ENCODE measurements at regions not wholly inside any gene's neighbourhood (a gene's known extent, or its start where the extent isn't known, plus 50 kb on each side); places are given as distances from the start of the nearest gene placed in this dataset.
A peak's percentile ranks its signal among the peaks of the same experiment; 100 is the strongest.

- no peaks in the 10 kb centered on the region for H3K9me3 ChIP-seq (ENCODE audit: control insufficient read depth, insufficient read depth, low read depth, low read length)
- POLR2A ChIA-PET: no interaction called here
- intact Hi-C loops (cut with micrococcal nuclease; ENCODE audit: unreplicated experiment): no loop called here
- H3K27ac ChIP-seq (ENCODE audit: low read length): no peak overlapping the region
- no peaks in the 10 kb centered on the region for H3K36me3 ChIP-seq (ENCODE audit: control insufficient read depth, insufficient read depth, low read length)
- no peak for TF ChIP-seq CTCF (IDR thresholded peaks at IDR 0.05)
- no peak for TF ChIP-seq REST (IDR thresholded peaks at IDR 0.05; ENCODE audit: insufficient read depth in 1 of 2, low read depth in 2 of 2, low read length in 1 of 2)
- no peak for TF ChIP-seq TCF7L2 (IDR thresholded peaks at IDR 0.05; ENCODE audit: low read depth, low read length)
- no peak for TF ChIP-seq POLR2AphosphoS5 (IDR thresholded peaks at IDR 0.05; ENCODE audit: low read depth, low read length)
- TF ChIP-seq SIN3A (IDR thresholded peaks at IDR 0.05; ENCODE audit: borderline replicate concordance, insufficient read depth, low read depth, low read length): no peak
- H3K27me3 ChIP-seq (ENCODE audit: control insufficient read depth, insufficient read depth, low read length): no peaks in the 10 kb centered on the region
- no peak overlapping the region for H3K4me3 ChIP-seq (ENCODE audit: low read depth in 2 of 2, low read length in 2 of 2)
- CTCF ChIA-PET: no interaction called here
- in situ Hi-C loops (cut with HindIII; ENCODE audit: low pct_unique_long_range_greater_than_20kb, low sequenced_read_pairs): no loop called here
- no peak for DNase-seq (ENCODE audit: low read depth, low spot score)
- BruUV-seq (replicated peaks): no TSS peak
- H3K4me1 ChIP-seq (ENCODE audit: control insufficient read depth, insufficient read depth, low read length): no peaks in the 10 kb centered on the region
- ATAC-seq: no peak
These were observed 204.5 kb downstream of the ZNF674 start for GRCh38 chrX:46340696-46341095.

GRCh38 chrX:46333550-46333949, 211.7 kb downstream of the ZNF674 start:
- no TSS peak for BruUV-seq (replicated peaks)
- no peak for DNase-seq (ENCODE audit: low read depth, low spot score)
- H3K27me3 ChIP-seq (ENCODE audit: control insufficient read depth, insufficient read depth, low read length): no peaks in the 10 kb centered on the region
- no peaks in the 10 kb centered on the region for H3K36me3 ChIP-seq (ENCODE audit: control insufficient read depth, insufficient read depth, low read length)
- H3K4me3 ChIP-seq (ENCODE audit: low read depth in 2 of 2, low read length in 2 of 2): no peak overlapping the region
- intact Hi-C loops (cut with micrococcal nuclease; ENCODE audit: unreplicated experiment): no loop called here
- TF ChIP-seq SIN3A (IDR thresholded peaks at IDR 0.05; ENCODE audit: borderline replicate concordance, insufficient read depth, low read depth, low read length) (no peak), POLR2AphosphoS5 (IDR thresholded peaks at IDR 0.05; ENCODE audit: low read depth, low read length) (no peak), CTCF (IDR thresholded peaks at IDR 0.05) (no peak), REST (IDR thresholded peaks at IDR 0.05; ENCODE audit: insufficient read depth in 1 of 2, low read depth in 2 of 2, low read length in 1 of 2) (no peak), TCF7L2 (IDR thresholded peaks at IDR 0.05; ENCODE audit: low read depth, low read length) (no peak)
- no peaks in the 10 kb centered on the region; the same call in 1 of the 2 replicates for H3K4me1 ChIP-seq (ENCODE audit: control insufficient read depth, insufficient read depth, low read length)
- in situ Hi-C loops (cut with HindIII; ENCODE audit: low pct_unique_long_range_greater_than_20kb, low sequenced_read_pairs): no loop called here
- POLR2A ChIA-PET: no interaction called here
- ATAC-seq: no peak
- peak overlapping the region; percentile 36; the same call in 1 of the 2 replicates for H3K27ac ChIP-seq (ENCODE audit: low read length)
- CTCF ChIA-PET: no interaction called here
- no peaks in the 10 kb centered on the region for H3K9me3 ChIP-seq (ENCODE audit: control insufficient read depth, insufficient read depth, low read depth, low read length)

Measured in Panc1 (cell line).